Neural cell (in vitro differentiated cells): ENCODE measurements at regions not wholly inside any gene's neighbourhood (a gene's known extent, or its start where the extent isn't known, plus 50 kb on each side); places are given as distances from the start of the nearest gene placed in this dataset.

ENCODE experiments used
- H2AFZ ChIP-seq: fragments of 200-600, 300-800 bp; sonication (generic), shearing (Covaris generic); 2 replicates; pipeline ENCODE4 v1.6.0; 2014; ENCODE audit warnings: low read depth, mild to moderate bottlenecking, antibody characterized with exemption, low read length, moderate library complexity
- H3F3A ChIP-seq: fragments of 200-600 bp; shearing (Covaris generic); 2 replicates; pipeline ENCODE4 v1.6.1; 2016; ENCODE audit warnings: mild to moderate bottlenecking, moderate library complexity, mixed read lengths, antibody characterized with exemption, low read length; ENCODE audit not compliant: insufficient read depth, poor library complexity, severe bottlenecking
- H3K27ac ChIP-seq: fragments of 200-600, 300-800 bp; sonication (generic), shearing (Covaris generic); 2 replicates; pipeline ENCODE4 v1.5.1; 2014; ENCODE audit warnings: mild to moderate bottlenecking, low read length, moderate library complexity
- H3K27me3 ChIP-seq: fragments of 300-800, 200-600 bp; sonication (generic), shearing (Covaris generic); 2 replicates; pipeline ENCODE4 v1.6.0; 2014; ENCODE audit warnings: mild to moderate bottlenecking, low read depth, low read length, moderate library complexity; ENCODE audit not compliant: insufficient read depth
- H3K36me3 ChIP-seq: fragments of 300-800, 200-600 bp; sonication (generic), shearing (Covaris generic); 2 replicates; pipeline ENCODE4 v1.5.1; 2014; ENCODE audit warnings: mild to moderate bottlenecking, antibody characterized with exemption, low read length, moderate library complexity; ENCODE audit not compliant: insufficient read depth
- H3K4me2 ChIP-seq: fragments of 300-800, 200-600 bp; sonication (generic), shearing (Covaris generic); 2 replicates; pipeline ENCODE4 v1.6.0; 2014; ENCODE audit warnings: mild to moderate bottlenecking, low read length
- H3K4me3 ChIP-seq: fragments of 300-800, 200-600 bp; sonication (generic), shearing (Covaris generic); 2 replicates; pipeline ENCODE4 v1.5.1; 2014; ENCODE audit warnings: mild to moderate bottlenecking, low read length, moderate library complexity
- H3K79me2 ChIP-seq: fragments of 200-600 bp; shearing (Covaris generic); replicated peaks from 2 replicates; pipeline ENCODE4 v1.6.0; 2014; ENCODE audit warnings: mild to moderate bottlenecking, low read length, moderate library complexity; ENCODE audit not compliant: insufficient read depth
- H3K9ac ChIP-seq: fragments of 300-800, 200-600 bp; sonication (generic), shearing (Covaris generic); 2 replicates; pipeline ENCODE4 v1.6.1; 2016; ENCODE audit warnings: mild to moderate bottlenecking, low read length, mixed read lengths
- H3K9me2 ChIP-seq: fragments of 200-600 bp; shearing (Covaris generic); 2 replicates; pipeline ENCODE4 v1.6.1; 2016; ENCODE audit warnings: mild to moderate bottlenecking, low read length, mixed read lengths; ENCODE audit not compliant: insufficient read depth
- H3K9me3 ChIP-seq: fragments of 200-600, 300-800 bp; sonication (generic), shearing (Covaris generic); 2 replicates; pipeline ENCODE4 v1.6.1; 2016; ENCODE audit warnings: mild to moderate bottlenecking, mixed run types, low read length, moderate library complexity, mixed read lengths
- H4K20me1 ChIP-seq: fragments of 200-600 bp; shearing (Covaris generic); 2 replicates; pipeline ENCODE4 v1.6.1; 2016; ENCODE audit warnings: mild to moderate bottlenecking, mixed run types; ENCODE audit not compliant: insufficient read depth
- EP300 ChIP-seq: fragments of 450-650 bp; conservative IDR thresholded peaks from 2 replicates; pipeline ENCODE4 v1.6.1; 2014; ENCODE audit warnings: antibody characterized with exemption, mild to moderate bottlenecking, moderate library complexity; ENCODE audit not compliant: poor library complexity, severe bottlenecking
- EZH2 ChIP-seq: fragments of 200-600, 300-800 bp; shearing (Covaris generic), sonication (generic); IDR thresholded peaks from 2 replicates; pipeline ENCODE4 v1.6.1; 2014; ENCODE audit warnings: antibody characterized with exemption, low read length, borderline replicate concordance, mild to moderate bottlenecking; ENCODE audit not compliant: insufficient read depth, poor library complexity, severe bottlenecking
- MXI1 ChIP-seq: fragments of 450-650 bp; conservative IDR thresholded peaks from 2 replicates; pipeline ENCODE4 v1.6.1; 2014; ENCODE audit warnings: antibody characterized with exemption, mild to moderate bottlenecking; ENCODE audit not compliant: poor library complexity, severe bottlenecking
- POLR2AphosphoS5 ChIP-seq: IDR thresholded peaks from 2 replicates; pipeline ENCODE4 v1.6.1; 2012
- RAD21 ChIP-seq: fragments of 450-650 bp; conservative IDR thresholded peaks from 2 replicates; pipeline ENCODE4 v1.6.1; 2014; ENCODE audit warnings: antibody characterized with exemption, mild to moderate bottlenecking, moderate library complexity
- SMC3 ChIP-seq: fragments of 450-650 bp; conservative IDR thresholded peaks from 2 replicates; pipeline ENCODE4 v1.6.1; 2014; ENCODE audit warnings: antibody characterized with exemption, mild to moderate bottlenecking, moderate library complexity; ENCODE audit not compliant: poor library complexity
- TAF1 ChIP-seq: IDR thresholded peaks from 2 replicates; pipeline ENCODE4 v1.6.1; 2012; ENCODE audit warnings: low read depth
- TF ChIP-seq, protein P1 (sequence below): fragments of 450-650 bp; IDR thresholded peaks from 2 replicates; pipeline ENCODE4 v1.5.1; 2014; ENCODE audit warnings: antibody characterized with exemption, mild to moderate bottlenecking, moderate library complexity; ENCODE audit not compliant: poor library complexity, severe bottlenecking
- TF ChIP-seq, protein P2 (sequence below): IDR thresholded peaks from 2 replicates; pipeline ENCODE4 v1.6.1; 2012; ENCODE audit warnings: borderline replicate concordance

DNA sequence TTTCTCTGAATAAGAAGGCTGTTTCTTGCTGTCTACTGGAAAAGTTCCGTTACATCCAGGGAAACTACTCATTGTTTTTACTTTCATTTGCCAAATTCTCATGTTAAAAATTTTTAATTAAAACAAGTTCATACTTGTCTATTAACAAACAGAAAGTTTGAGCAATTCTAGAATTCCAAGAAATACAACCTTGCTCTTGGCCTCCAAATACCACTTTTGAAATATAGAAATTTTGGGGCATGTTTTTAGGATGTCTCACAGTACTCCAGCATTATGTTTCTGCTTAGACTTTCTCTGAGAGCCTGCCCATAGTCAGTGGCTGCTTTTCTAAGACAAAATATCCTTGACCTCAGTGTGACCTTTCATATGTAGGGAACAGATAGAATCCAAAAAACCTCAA, 228.7 kb upstream of the RND3 start:
- Histone ChIP-seq H3K9me2 (no peaks in the 10 kb centered on the region), H4K20me1 (no peaks in the 10 kb centered on the region), H3K4me2 (no peak overlapping the region), H2AFZ (no peak overlapping the region), H3K79me2 (no peaks in the 10 kb centered on the region), H3K9ac (no peak overlapping the region), H3F3A (no peaks in the 10 kb centered on the region), H3K27ac (no peak overlapping the region), H3K27me3 (no peaks in the 10 kb centered on the region), H3K4me3 (no peak overlapping the region), H3K36me3 (no peaks in the 10 kb centered on the region), H3K9me3 (no peaks in the 10 kb centered on the region)
- TF ChIP-seq, protein P1, sequence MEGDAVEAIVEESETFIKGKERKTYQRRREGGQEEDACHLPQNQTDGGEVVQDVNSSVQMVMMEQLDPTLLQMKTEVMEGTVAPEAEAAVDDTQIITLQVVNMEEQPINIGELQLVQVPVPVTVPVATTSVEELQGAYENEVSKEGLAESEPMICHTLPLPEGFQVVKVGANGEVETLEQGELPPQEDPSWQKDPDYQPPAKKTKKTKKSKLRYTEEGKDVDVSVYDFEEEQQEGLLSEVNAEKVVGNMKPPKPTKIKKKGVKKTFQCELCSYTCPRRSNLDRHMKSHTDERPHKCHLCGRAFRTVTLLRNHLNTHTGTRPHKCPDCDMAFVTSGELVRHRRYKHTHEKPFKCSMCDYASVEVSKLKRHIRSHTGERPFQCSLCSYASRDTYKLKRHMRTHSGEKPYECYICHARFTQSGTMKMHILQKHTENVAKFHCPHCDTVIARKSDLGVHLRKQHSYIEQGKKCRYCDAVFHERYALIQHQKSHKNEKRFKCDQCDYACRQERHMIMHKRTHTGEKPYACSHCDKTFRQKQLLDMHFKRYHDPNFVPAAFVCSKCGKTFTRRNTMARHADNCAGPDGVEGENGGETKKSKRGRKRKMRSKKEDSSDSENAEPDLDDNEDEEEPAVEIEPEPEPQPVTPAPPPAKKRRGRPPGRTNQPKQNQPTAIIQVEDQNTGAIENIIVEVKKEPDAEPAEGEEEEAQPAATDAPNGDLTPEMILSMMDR = no peak
- no peak for TF ChIP-seq EP300
- no peak for TF ChIP-seq POLR2AphosphoS5
- TF ChIP-seq EZH2 = no peak
- no peak for TF ChIP-seq SMC3
- TF ChIP-seq MXI1 = no peak
- TF ChIP-seq TAF1 = no peak
- no peak for TF ChIP-seq RAD21
- TF ChIP-seq, protein P2, sequence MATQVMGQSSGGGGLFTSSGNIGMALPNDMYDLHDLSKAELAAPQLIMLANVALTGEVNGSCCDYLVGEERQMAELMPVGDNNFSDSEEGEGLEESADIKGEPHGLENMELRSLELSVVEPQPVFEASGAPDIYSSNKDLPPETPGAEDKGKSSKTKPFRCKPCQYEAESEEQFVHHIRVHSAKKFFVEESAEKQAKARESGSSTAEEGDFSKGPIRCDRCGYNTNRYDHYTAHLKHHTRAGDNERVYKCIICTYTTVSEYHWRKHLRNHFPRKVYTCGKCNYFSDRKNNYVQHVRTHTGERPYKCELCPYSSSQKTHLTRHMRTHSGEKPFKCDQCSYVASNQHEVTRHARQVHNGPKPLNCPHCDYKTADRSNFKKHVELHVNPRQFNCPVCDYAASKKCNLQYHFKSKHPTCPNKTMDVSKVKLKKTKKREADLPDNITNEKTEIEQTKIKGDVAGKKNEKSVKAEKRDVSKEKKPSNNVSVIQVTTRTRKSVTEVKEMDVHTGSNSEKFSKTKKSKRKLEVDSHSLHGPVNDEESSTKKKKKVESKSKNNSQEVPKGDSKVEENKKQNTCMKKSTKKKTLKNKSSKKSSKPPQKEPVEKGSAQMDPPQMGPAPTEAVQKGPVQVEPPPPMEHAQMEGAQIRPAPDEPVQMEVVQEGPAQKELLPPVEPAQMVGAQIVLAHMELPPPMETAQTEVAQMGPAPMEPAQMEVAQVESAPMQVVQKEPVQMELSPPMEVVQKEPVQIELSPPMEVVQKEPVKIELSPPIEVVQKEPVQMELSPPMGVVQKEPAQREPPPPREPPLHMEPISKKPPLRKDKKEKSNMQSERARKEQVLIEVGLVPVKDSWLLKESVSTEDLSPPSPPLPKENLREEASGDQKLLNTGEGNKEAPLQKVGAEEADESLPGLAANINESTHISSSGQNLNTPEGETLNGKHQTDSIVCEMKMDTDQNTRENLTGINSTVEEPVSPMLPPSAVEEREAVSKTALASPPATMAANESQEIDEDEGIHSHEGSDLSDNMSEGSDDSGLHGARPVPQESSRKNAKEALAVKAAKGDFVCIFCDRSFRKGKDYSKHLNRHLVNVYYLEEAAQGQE = no peak

DNA sequence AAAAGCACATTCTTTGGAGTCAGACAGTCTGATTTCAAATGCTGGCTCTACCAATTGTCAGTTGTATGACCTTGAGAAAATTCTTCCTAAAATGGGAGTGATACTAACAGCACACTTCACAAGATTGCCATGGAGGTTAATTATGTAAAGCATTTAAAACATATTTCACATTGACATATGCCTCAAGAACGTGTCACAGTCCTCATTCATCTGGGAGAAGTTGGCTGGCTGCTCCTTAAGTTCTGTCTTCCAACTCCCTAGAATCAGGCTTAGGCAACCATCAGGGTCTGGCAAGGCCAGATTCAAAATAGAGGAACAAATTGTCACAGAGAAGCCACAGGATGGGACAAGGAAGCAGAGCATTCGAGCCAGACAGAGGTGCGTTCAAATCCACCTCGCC, 228.0 kb upstream of the RND3 start:
- no peak overlapping the region for H3K9ac ChIP-seq
- H3F3A ChIP-seq = no peaks in the 10 kb centered on the region
- no peaks in the 10 kb centered on the region for H3K36me3 ChIP-seq
- no peak overlapping the region for H2AFZ ChIP-seq
- H3K27me3 ChIP-seq = no peaks in the 10 kb centered on the region
- no peaks in the 10 kb centered on the region for H3K79me2 ChIP-seq
- H3K9me3 ChIP-seq = no peaks in the 10 kb centered on the region
- no peak overlapping the region for H3K4me2 ChIP-seq
- no peaks in the 10 kb centered on the region for H3K9me2 ChIP-seq
- H3K27ac ChIP-seq = no peak overlapping the region
- H4K20me1 ChIP-seq = no peaks in the 10 kb centered on the region
- H3K4me3 ChIP-seq = no peak overlapping the region
- TF ChIP-seq, protein P2 = no peak
- TF ChIP-seq EP300 (no peak), RAD21 (no peak), POLR2AphosphoS5 (no peak), SMC3 (no peak), MXI1 (no peak), EZH2 (no peak), TAF1 (no peak)
- TF ChIP-seq, protein P1 = no peak
